Hepatocyte (in vitro differentiated cells): ENCODE measurements at regions not wholly inside any gene's neighbourhood (a gene's known extent, or its start where the extent isn't known, plus 50 kb on each side); places are given as distances from the start of the nearest gene placed in this dataset.

Experiments
- DNase-seq: peaks from one replicate; pipeline ENCODE4 v3.0.0-alpha.2; 2016; ENCODE audit warnings: low spot score
- H2AFZ ChIP-seq: fragments of 200-600 bp; sonication (generic); 2 replicates; pipeline ENCODE4 v1.6.0; 2016; ENCODE audit warnings: antibody characterized with exemption, mild to moderate bottlenecking
- H3K27ac ChIP-seq: fragments of 200-600 bp; sonication (generic); 2 replicates; pipeline ENCODE4 v1.5.1; 2016; ENCODE audit warnings: mild to moderate bottlenecking
- H3K27me3 ChIP-seq: fragments of 200-600 bp; sonication (generic); 2 replicates; pipeline ENCODE4 v1.6.1; 2016
- H3K36me3 ChIP-seq: fragments of 200-600 bp; sonication (generic); replicated peaks from 2 replicates; pipeline ENCODE4 v1.5.1; 2016; ENCODE audit warnings: low read depth; ENCODE audit not compliant: insufficient read depth
- H3K4me1 ChIP-seq: fragments of 200-600 bp; sonication (generic); 2 replicates; pipeline ENCODE4 v1.5.1; 2016; ENCODE audit warnings: mild to moderate bottlenecking, moderate library complexity; ENCODE audit not compliant: insufficient read depth
- H3K4me2 ChIP-seq: fragments of 200-600 bp; sonication (generic); 2 replicates; pipeline ENCODE4 v1.6.0; 2016
- H3K4me3 ChIP-seq: fragments of 200-600 bp; sonication (generic); 2 replicates; pipeline ENCODE4 v1.5.1; 2016; ENCODE audit warnings: mild to moderate bottlenecking
- H3K79me2 ChIP-seq: fragments of 200-600 bp; sonication (generic); 2 replicates; pipeline ENCODE4 v1.6.0; 2017; ENCODE audit warnings: mild to moderate bottlenecking
- H3K9me2 ChIP-seq: fragments of 200-600 bp; sonication (generic); replicated peaks from 2 replicates; pipeline ENCODE4 v1.6.0; 2017; ENCODE audit warnings: mild to moderate bottlenecking; ENCODE audit not compliant: insufficient read depth
- H3K9me3 ChIP-seq: fragments of 200-600 bp; sonication (generic); 2 replicates; pipeline ENCODE4 v1.5.1; 2016; ENCODE audit warnings: low read depth, mild to moderate bottlenecking
- H4K20me1 ChIP-seq: fragments of 200-600 bp; sonication (generic); 2 replicates; pipeline ENCODE4 v1.6.0; 2016; ENCODE audit warnings: mild to moderate bottlenecking; ENCODE audit not compliant: insufficient read depth, poor library complexity, severe bottlenecking
- EZH2 ChIP-seq: fragments of 200-600 bp; sonication (generic); IDR thresholded peaks from 2 replicates; pipeline ENCODE4 v1.6.1; 2016; ENCODE audit warnings: antibody characterized with exemption, mild to moderate bottlenecking, borderline replicate concordance
- EZH2phosphoT487 ChIP-seq: fragments of 200-600 bp; sonication (generic); IDR thresholded peaks from one replicate; pipeline ENCODE4 v1.6.1; 2018; ENCODE audit warnings: antibody characterized with exemption, mild to moderate bottlenecking, low read depth, moderate library complexity; ENCODE audit not compliant: unreplicated experiment, severe bottlenecking
- WGBS: methylation state at CpG from one replicate; pipeline ENCODE4 v1.1.6; 2016; ENCODE audit warnings: low lambda C conversion rate; ENCODE audit errors: missing lambda C conversion rate; 5-methylcytosine and 5-hydroxymethylcytosine counted together
- TF ChIP-seq, protein P1 (sequence below): fragments of 200-600 bp; sonication (generic); IDR thresholded peaks from 2 replicates; pipeline ENCODE4 v1.5.1; 2016; ENCODE audit warnings: antibody characterized with exemption, mild to moderate bottlenecking; ENCODE audit not compliant: poor library complexity

GRCh38 chr17:83007504-83008185 is 71.8 kb upstream of the METRNL start:
- no peak for DNase-seq
- TF ChIP-seq EZH2 (no peak), EZH2phosphoT487 (no peak)
- TF ChIP-seq, protein P1, sequence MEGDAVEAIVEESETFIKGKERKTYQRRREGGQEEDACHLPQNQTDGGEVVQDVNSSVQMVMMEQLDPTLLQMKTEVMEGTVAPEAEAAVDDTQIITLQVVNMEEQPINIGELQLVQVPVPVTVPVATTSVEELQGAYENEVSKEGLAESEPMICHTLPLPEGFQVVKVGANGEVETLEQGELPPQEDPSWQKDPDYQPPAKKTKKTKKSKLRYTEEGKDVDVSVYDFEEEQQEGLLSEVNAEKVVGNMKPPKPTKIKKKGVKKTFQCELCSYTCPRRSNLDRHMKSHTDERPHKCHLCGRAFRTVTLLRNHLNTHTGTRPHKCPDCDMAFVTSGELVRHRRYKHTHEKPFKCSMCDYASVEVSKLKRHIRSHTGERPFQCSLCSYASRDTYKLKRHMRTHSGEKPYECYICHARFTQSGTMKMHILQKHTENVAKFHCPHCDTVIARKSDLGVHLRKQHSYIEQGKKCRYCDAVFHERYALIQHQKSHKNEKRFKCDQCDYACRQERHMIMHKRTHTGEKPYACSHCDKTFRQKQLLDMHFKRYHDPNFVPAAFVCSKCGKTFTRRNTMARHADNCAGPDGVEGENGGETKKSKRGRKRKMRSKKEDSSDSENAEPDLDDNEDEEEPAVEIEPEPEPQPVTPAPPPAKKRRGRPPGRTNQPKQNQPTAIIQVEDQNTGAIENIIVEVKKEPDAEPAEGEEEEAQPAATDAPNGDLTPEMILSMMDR: no peak
- Histone ChIP-seq H4K20me1 (no peaks in the 10 kb centered on the region), H3K27me3 (no peaks in the 10 kb centered on the region), H3K4me3 (no peak overlapping the region), H3K9me3 (no peaks in the 10 kb centered on the region), H3K27ac (no peak overlapping the region), H3K4me2 (no peak overlapping the region), H3K4me1 (peaks cover 3% of the 10 kb centered on the region), H3K9me2 (no peaks in the 10 kb centered on the region), H3K36me3 (no peaks in the 10 kb centered on the region), H2AFZ (no peak overlapping the region), H3K79me2 (no peaks in the 10 kb centered on the region)
- 92% methylated on average over 32 of the region's 33 CpGs for WGBS

GRCh38 chr17:83008186-83008510 is 71.3 kb upstream of the METRNL start:
- DNase-seq: no peak
- 92% methylated on average over 9 of the region's 9 CpGs for WGBS
- Histone ChIP-seq H3K9me2 (no peaks in the 10 kb centered on the region), H4K20me1 (no peaks in the 10 kb centered on the region), H3K36me3 (no peaks in the 10 kb centered on the region), H3K27me3 (no peaks in the 10 kb centered on the region), H3K9me3 (no peaks in the 10 kb centered on the region), H2AFZ (no peak overlapping the region), H3K27ac (no peak overlapping the region), H3K79me2 (no peaks in the 10 kb centered on the region), H3K4me1 (peaks cover 6% of the 10 kb centered on the region), H3K4me2 (no peak overlapping the region), H3K4me3 (no peak overlapping the region)
- TF ChIP-seq, protein P1: no peak
- no peak for TF ChIP-seq EZH2
- TF ChIP-seq EZH2phosphoT487: no peak

GRCh38 chr17:83008526-83008925 is 70.9 kb upstream of the METRNL start:
- Histone ChIP-seq H3K4me1 (peaks cover 6% of the 10 kb centered on the region), H2AFZ (no peak overlapping the region), H3K4me3 (no peak overlapping the region), H4K20me1 (no peaks in the 10 kb centered on the region), H3K9me2 (no peaks in the 10 kb centered on the region), H3K36me3 (no peaks in the 10 kb centered on the region), H3K27me3 (no peaks in the 10 kb centered on the region), H3K79me2 (no peaks in the 10 kb centered on the region), H3K9me3 (no peaks in the 10 kb centered on the region), H3K4me2 (no peak overlapping the region), H3K27ac (no peak overlapping the region)
- 97% methylated on average over 23 of the region's 23 CpGs for WGBS
- TF ChIP-seq, protein P1: no peak
- TF ChIP-seq EZH2 (no peak), EZH2phosphoT487 (no peak)
- no peak for DNase-seq
